MM.1S (cell line): ENCODE measurements at regions not wholly inside any gene's neighbourhood (a gene's known extent, or its start where the extent isn't known, plus 50 kb on each side); places are given as distances from the start of the nearest gene placed in this dataset.
A peak's percentile ranks its signal among the peaks of the same experiment; 100 is the strongest.

Source experiments
- DNase-seq: peaks from one replicate; pipeline ENCODE4 v3.0.0-alpha.2; 2015
- H2AFZ ChIP-seq: fragments of 300-600 bp; sonication (generic); 2 replicates; pipeline ENCODE4 v1.6.0; 2016; ENCODE audit warnings: antibody characterized with exemption, low read length
- H3F3A ChIP-seq: fragments of 300-600 bp; sonication (generic); 2 replicates; pipeline ENCODE4 v1.6.1; 2016; ENCODE audit warnings: mild to moderate bottlenecking, antibody characterized with exemption, low read length, moderate library complexity, mixed read lengths; ENCODE audit not compliant: insufficient read depth
- H3K27ac ChIP-seq: fragments of 300-600 bp; sonication (generic); 2 replicates; pipeline ENCODE4 v1.5.1; 2016; ENCODE audit warnings: mild to moderate bottlenecking, low read length
- H3K27me3 ChIP-seq: fragments of 300-600 bp; sonication (generic); replicated peaks from 2 replicates; pipeline ENCODE4 v1.6.0; 2016; ENCODE audit warnings: low read length; ENCODE audit not compliant: insufficient read depth
- H3K36me3 ChIP-seq: fragments of 300-600 bp; sonication (generic); replicated peaks from 2 replicates; pipeline ENCODE4 v1.6.1; 2016; ENCODE audit warnings: mild to moderate bottlenecking, low read length, mixed read lengths; ENCODE audit not compliant: insufficient read depth
- H3K4me1 ChIP-seq: fragments of 300-600 bp; sonication (generic); 2 replicates; pipeline ENCODE4 v1.6.1; 2016; ENCODE audit warnings: low read length, mixed read lengths
- H3K4me2 ChIP-seq: fragments of 300-600 bp; sonication (generic); 2 replicates; pipeline ENCODE4 v1.6.0; 2016; ENCODE audit warnings: low read depth, low read length
- H3K4me3 ChIP-seq: fragments of 300-600 bp; sonication (generic); 2 replicates; pipeline ENCODE4 v1.5.1; 2016; ENCODE audit warnings: low read length, mixed read lengths
- H3K79me2 ChIP-seq: fragments of 300-600 bp; sonication (generic); 2 replicates; pipeline ENCODE4 v1.6.1; 2016; ENCODE audit warnings: mixed run types, low read length, mixed read lengths
- H3K9ac ChIP-seq: fragments of 300-600 bp; sonication (generic); 2 replicates; pipeline ENCODE4 v1.6.1; 2016; ENCODE audit warnings: low read length, mixed read lengths
- H3K9me2 ChIP-seq: fragments of 300-600 bp; sonication (generic); replicated peaks from 2 replicates; pipeline ENCODE4 v1.6.1; 2016; ENCODE audit warnings: mild to moderate bottlenecking, low read length, mixed read lengths; ENCODE audit not compliant: insufficient read depth
- H3K9me3 ChIP-seq: fragments of 300-600 bp; sonication (generic); replicated peaks from 2 replicates; pipeline ENCODE4 v1.6.1; 2016; ENCODE audit warnings: mild to moderate bottlenecking, low read length, mixed read lengths; ENCODE audit not compliant: insufficient read depth
- H4K20me1 ChIP-seq: fragments of 300-600 bp; sonication (generic); 2 replicates; pipeline ENCODE4 v1.6.1; 2016; ENCODE audit warnings: mild to moderate bottlenecking, low read length, moderate library complexity, mixed read lengths; ENCODE audit not compliant: insufficient read depth
- EZH2 ChIP-seq: fragments of 300-600 bp; sonication (generic); optimal IDR thresholded peaks from 2 replicates; pipeline ENCODE3; 2017; ENCODE audit warnings: low read depth, mild to moderate bottlenecking, antibody characterized with exemption, low read length, mixed read lengths
- EZH2phosphoT487 ChIP-seq: fragments of 300-600 bp; sonication (generic); IDR thresholded peaks from 2 replicates; pipeline ENCODE4 v1.6.1; 2018; ENCODE audit warnings: antibody characterized with exemption, low read length
- TF ChIP-seq, protein P1 (sequence below): fragments of 300-600 bp; sonication (generic); IDR thresholded peaks from 2 replicates; pipeline ENCODE4 v1.5.1; 2016; ENCODE audit warnings: antibody characterized with exemption, low read length, mixed read lengths

DNA sequence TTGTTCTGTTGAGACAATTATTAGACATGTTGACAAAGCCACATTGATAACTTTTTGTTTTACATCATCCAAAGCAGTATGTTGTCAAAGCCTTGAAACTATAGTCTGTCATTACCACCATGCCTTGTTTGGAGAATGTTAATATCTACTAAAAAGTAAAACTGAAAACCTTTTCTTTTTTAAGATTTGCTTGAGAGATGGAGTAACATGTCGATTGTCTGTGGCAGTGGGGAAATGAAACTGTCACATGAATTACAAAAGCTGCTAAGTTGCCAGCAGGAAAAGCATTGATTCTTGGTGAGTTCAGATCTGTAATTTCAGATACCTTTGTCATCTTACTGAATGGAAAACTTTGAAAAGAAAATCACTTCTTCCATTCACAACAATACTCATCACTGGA, 69.1 kb downstream of the TFPI2 start:
- no peaks in the 10 kb centered on the region for H4K20me1 ChIP-seq
- no peaks in the 10 kb centered on the region for H3K79me2 ChIP-seq
- no peak overlapping the region for H3K9ac ChIP-seq
- DNase-seq = peak; percentile 28
- H3F3A ChIP-seq = 0 out of 2 replicates have a peak, but pooled peaks cover 7% of the 10 kb centered on the region
- H3K9me2 ChIP-seq = no peaks in the 10 kb centered on the region
- H3K4me1 ChIP-seq = peaks cover 11% of the 10 kb centered on the region
- TF ChIP-seq EZH2 (no peak), EZH2phosphoT487 (no peak)
- TF ChIP-seq, protein P1, sequence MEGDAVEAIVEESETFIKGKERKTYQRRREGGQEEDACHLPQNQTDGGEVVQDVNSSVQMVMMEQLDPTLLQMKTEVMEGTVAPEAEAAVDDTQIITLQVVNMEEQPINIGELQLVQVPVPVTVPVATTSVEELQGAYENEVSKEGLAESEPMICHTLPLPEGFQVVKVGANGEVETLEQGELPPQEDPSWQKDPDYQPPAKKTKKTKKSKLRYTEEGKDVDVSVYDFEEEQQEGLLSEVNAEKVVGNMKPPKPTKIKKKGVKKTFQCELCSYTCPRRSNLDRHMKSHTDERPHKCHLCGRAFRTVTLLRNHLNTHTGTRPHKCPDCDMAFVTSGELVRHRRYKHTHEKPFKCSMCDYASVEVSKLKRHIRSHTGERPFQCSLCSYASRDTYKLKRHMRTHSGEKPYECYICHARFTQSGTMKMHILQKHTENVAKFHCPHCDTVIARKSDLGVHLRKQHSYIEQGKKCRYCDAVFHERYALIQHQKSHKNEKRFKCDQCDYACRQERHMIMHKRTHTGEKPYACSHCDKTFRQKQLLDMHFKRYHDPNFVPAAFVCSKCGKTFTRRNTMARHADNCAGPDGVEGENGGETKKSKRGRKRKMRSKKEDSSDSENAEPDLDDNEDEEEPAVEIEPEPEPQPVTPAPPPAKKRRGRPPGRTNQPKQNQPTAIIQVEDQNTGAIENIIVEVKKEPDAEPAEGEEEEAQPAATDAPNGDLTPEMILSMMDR = no peak
- no peaks in the 10 kb centered on the region for H3K36me3 ChIP-seq
- no peak overlapping the region for H3K27ac ChIP-seq
- H2AFZ ChIP-seq = no peak overlapping the region
- H3K27me3 ChIP-seq = peaks cover 41% of the 10 kb centered on the region
- no peak overlapping the region for H3K4me3 ChIP-seq
- H3K4me2 ChIP-seq = peak overlapping the region; percentile 9; the same call in 1 of the 2 replicates
- H3K9me3 ChIP-seq = no peaks in the 10 kb centered on the region

DNA sequence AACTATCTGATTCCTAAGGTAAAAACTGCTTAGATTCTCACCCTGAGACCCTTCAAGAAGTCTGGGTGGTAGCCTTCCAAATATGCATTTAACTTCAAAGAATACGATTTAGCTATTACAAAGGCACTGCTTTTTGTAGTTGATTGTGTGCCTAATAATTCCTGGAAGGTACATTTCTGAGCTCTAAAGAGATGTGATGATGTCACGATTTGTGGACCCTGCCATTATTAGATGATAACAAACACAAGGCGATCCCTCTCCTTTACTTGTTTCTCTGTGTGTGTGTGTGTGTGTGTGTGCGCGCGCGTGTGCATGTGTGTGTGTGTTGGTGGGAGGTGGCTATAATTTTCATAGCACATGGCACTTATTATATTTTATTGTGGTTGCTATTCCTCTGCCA, 70.9 kb downstream of the TFPI2 start:
- H3K79me2 ChIP-seq = no peaks in the 10 kb centered on the region
- no peak for DNase-seq
- H3K36me3 ChIP-seq = no peaks in the 10 kb centered on the region
- H2AFZ ChIP-seq = no peak overlapping the region
- TF ChIP-seq, protein P1 = no peak
- TF ChIP-seq EZH2phosphoT487 (no peak), EZH2 (no peak)
- H3K27ac ChIP-seq = no peak overlapping the region
- peaks cover 24% of the 10 kb centered on the region for H3K27me3 ChIP-seq
- H3K9me3 ChIP-seq = no peaks in the 10 kb centered on the region
- no peak overlapping the region for H3K4me3 ChIP-seq
- H3K9me2 ChIP-seq = no peaks in the 10 kb centered on the region
- H3F3A ChIP-seq = 0 out of 2 replicates have a peak, but pooled peaks cover 7% of the 10 kb centered on the region
- H3K9ac ChIP-seq = no peak overlapping the region
- peaks cover 11% of the 10 kb centered on the region for H3K4me1 ChIP-seq
- H3K4me2 ChIP-seq = no peak overlapping the region
- no peaks in the 10 kb centered on the region for H4K20me1 ChIP-seq

DNA sequence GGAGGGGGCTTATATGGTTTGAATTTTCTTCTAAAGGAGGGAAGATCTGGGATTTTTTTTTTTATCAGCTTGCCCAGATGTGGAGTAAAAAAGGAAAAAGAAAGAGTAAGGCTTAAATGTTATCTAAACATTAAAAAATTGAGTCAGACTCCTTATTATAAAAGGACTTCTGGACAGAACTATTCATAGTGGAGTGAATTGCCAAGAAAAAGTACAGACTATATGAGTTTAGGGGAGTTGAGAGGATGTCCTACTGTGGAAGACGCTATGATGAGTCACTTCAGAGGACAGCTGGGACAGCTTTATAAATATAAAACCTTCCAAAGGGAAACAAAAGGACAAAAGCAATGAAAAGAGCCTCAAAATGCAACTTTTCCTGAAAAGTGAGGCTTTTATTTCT, 73.0 kb downstream of the TFPI2 start:
- Histone ChIP-seq H3K36me3 (no peaks in the 10 kb centered on the region), H3K9me2 (no peaks in the 10 kb centered on the region), H3K9me3 (no peaks in the 10 kb centered on the region), H3K4me1 (peaks cover 11% of the 10 kb centered on the region), H3K27me3 (0 out of 2 replicates have a peak, but pooled peaks cover 4% of the 10 kb centered on the region), H4K20me1 (no peaks in the 10 kb centered on the region), H3K27ac (no peak overlapping the region), H3K4me2 (no peak overlapping the region), H3F3A (0 out of 2 replicates have a peak, but pooled peaks cover 7% of the 10 kb centered on the region), H3K9ac (no peak overlapping the region), H2AFZ (no peak overlapping the region), H3K79me2 (no peaks in the 10 kb centered on the region), H3K4me3 (no peak overlapping the region)
- DNase-seq = no peak
- TF ChIP-seq EZH2 (no peak), EZH2phosphoT487 (no peak)
- TF ChIP-seq, protein P1 = no peak
